ENCODE measurements at regions not wholly inside any gene's neighbourhood (a gene's known extent, or its start where the extent isn't known, plus 50 kb on each side); places are given as distances from the start of the nearest gene placed in this dataset.
"Not testable (repeated sequence)": the region's sequence is repeated elsewhere in the genome, so short reads cannot be mapped to it uniquely, and the experiment has no call there.

DNA sequence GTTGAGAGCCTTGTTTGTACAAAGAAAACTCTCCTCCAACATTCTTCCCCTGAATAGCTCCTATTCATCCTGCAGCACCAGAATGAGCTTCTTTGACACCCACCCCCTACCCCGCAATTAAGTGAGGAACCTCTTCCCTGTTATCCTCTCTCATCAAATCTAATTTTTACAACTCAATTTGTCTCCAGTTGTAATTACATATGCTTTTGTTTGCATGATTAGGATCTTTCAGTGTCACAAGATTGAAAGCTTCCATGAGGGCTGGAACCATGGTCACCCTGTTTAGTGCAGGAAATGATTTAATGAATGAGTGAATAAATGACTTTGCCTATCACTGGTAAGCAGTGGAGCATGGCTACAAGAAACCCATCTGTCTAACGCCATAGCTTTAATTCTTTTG, 334.6 kb upstream of the KLHL29 start:
- no peaks in the 10 kb centered on the region for H3K79me2 ChIP-seq (ENCODE audit: insufficient read depth, low read length)
- no peaks in the 10 kb centered on the region for H3F3A ChIP-seq (ENCODE audit: insufficient read depth)
- H3K4me3 ChIP-seq (ENCODE audit: insufficient read depth, low read length, poor library complexity, severe bottlenecking), result no peak overlapping the region
- no peak overlapping the region for H3K9ac ChIP-seq (ENCODE audit: low read length)
- no peaks in the 10 kb centered on the region for H3K9me2 ChIP-seq (replicated peaks; ENCODE audit: insufficient read depth, low read length)
- H2AFZ ChIP-seq (ENCODE audit: low read depth, low read length, severe bottlenecking), result no peak overlapping the region
- H3K4me2 ChIP-seq (ENCODE audit: low read depth, low read length, poor library complexity, severe bottlenecking), result no peak overlapping the region
- H4K20me1 ChIP-seq (ENCODE audit: low read depth, low read length), result no peaks in the 10 kb centered on the region
- TF ChIP-seq, protein P1, sequence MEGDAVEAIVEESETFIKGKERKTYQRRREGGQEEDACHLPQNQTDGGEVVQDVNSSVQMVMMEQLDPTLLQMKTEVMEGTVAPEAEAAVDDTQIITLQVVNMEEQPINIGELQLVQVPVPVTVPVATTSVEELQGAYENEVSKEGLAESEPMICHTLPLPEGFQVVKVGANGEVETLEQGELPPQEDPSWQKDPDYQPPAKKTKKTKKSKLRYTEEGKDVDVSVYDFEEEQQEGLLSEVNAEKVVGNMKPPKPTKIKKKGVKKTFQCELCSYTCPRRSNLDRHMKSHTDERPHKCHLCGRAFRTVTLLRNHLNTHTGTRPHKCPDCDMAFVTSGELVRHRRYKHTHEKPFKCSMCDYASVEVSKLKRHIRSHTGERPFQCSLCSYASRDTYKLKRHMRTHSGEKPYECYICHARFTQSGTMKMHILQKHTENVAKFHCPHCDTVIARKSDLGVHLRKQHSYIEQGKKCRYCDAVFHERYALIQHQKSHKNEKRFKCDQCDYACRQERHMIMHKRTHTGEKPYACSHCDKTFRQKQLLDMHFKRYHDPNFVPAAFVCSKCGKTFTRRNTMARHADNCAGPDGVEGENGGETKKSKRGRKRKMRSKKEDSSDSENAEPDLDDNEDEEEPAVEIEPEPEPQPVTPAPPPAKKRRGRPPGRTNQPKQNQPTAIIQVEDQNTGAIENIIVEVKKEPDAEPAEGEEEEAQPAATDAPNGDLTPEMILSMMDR (IDR thresholded peaks at IDR 0.05; ENCODE audit: insufficient read depth, low read length, poor library complexity, severe bottlenecking), result no peak
- no peak for TF ChIP-seq EZH2phosphoT487 (conservative IDR thresholded peaks at IDR 0.05; ENCODE audit: low read length)
- H3K27me3 ChIP-seq (ENCODE audit: low read length), result no peaks in the 10 kb centered on the region
- no peak overlapping the region for H3K27ac ChIP-seq (ENCODE audit: low read depth, low read length)
- no peaks in the 10 kb centered on the region for H3K9me3 ChIP-seq (ENCODE audit: insufficient read depth, low read length)
- no peaks in the 10 kb centered on the region for H3K36me3 ChIP-seq (ENCODE audit: low read length)

DNA sequence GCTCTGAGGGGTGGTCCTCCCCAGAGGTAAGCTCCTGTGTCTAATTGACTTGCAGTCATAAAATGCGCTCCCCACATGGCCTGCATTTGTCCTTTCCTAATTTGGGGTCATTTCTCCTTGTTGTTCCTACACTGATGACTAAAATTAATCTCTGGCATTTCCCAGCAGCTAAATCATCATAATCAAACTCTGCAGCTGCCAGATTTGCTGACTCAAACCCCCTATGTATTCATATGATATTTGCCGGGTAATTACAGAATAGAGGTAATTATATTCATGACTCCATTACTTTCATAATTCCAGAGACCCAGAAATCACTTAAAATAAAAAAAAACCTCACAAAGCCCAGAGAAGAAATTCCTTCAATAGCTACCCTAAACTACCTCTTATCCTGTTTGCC, 331.4 kb upstream of the KLHL29 start:
- H3K9me2 ChIP-seq (replicated peaks; ENCODE audit: insufficient read depth, low read length), result no peaks in the 10 kb centered on the region

DNA sequence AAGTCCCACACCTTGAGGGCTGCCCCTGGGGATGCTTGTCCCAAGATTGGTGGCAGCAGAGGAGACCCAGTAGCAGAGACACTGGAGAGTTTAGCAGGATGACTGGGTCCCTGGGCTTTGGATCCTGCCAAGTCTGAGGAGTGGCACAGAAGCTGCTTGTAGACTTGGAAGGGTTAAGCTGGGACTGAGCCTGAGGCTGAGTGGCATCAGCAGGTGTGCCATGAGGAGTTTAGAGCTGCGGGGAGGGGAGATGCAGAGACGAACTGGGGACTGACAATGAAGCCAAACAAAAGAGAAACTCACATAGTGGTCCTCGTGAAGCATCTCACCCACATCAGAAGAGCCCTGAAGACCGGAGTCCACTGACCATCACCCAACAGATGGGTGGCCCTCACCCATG, 329.7 kb upstream of the KLHL29 start:
- no peak overlapping the region for H2AFZ ChIP-seq (ENCODE audit: low read depth, low read length, severe bottlenecking)
- no peaks in the 10 kb centered on the region for H3K9me2 ChIP-seq (replicated peaks; ENCODE audit: insufficient read depth, low read length)
- no peaks in the 10 kb centered on the region for H4K20me1 ChIP-seq (ENCODE audit: low read depth, low read length)
- no peaks in the 10 kb centered on the region for H3K36me3 ChIP-seq (ENCODE audit: low read length)
- H3K9me3 ChIP-seq (ENCODE audit: insufficient read depth, low read length), result no peaks in the 10 kb centered on the region
- no peak overlapping the region for H3K4me3 ChIP-seq (ENCODE audit: insufficient read depth, low read length, poor library complexity, severe bottlenecking)
- H3K27me3 ChIP-seq (ENCODE audit: low read length), result no peaks in the 10 kb centered on the region
- TF ChIP-seq EZH2phosphoT487 (conservative IDR thresholded peaks at IDR 0.05; ENCODE audit: low read length), result no peak
- TF ChIP-seq, protein P1 (IDR thresholded peaks at IDR 0.05; ENCODE audit: insufficient read depth, low read length, poor library complexity, severe bottlenecking), result no peak
- H3K79me2 ChIP-seq (ENCODE audit: insufficient read depth, low read length), result no peaks in the 10 kb centered on the region
- no peak overlapping the region for H3K27ac ChIP-seq (ENCODE audit: low read depth, low read length)
- H3F3A ChIP-seq (ENCODE audit: insufficient read depth), result no peaks in the 10 kb centered on the region
- no peak overlapping the region for H3K9ac ChIP-seq (ENCODE audit: low read length)
- no peak overlapping the region for H3K4me2 ChIP-seq (ENCODE audit: low read depth, low read length, poor library complexity, severe bottlenecking)

More for the DNA sequence above, 331.4 kb upstream of the KLHL29 start:
- no peak overlapping the region for H3K4me3 ChIP-seq (ENCODE audit: insufficient read depth, low read length, poor library complexity, severe bottlenecking)
- H2AFZ ChIP-seq (ENCODE audit: low read depth, low read length, severe bottlenecking), result no peak overlapping the region
- H3K4me2 ChIP-seq (ENCODE audit: low read depth, low read length, poor library complexity, severe bottlenecking), result no peak overlapping the region
- H4K20me1 ChIP-seq (ENCODE audit: low read depth, low read length), result no peaks in the 10 kb centered on the region
- no peaks in the 10 kb centered on the region for H3F3A ChIP-seq (ENCODE audit: insufficient read depth)
- H3K27me3 ChIP-seq (ENCODE audit: low read length), result no peaks in the 10 kb centered on the region
- no peaks in the 10 kb centered on the region for H3K79me2 ChIP-seq (ENCODE audit: insufficient read depth, low read length)
- H3K9me3 ChIP-seq (ENCODE audit: insufficient read depth, low read length), result no peaks in the 10 kb centered on the region
- TF ChIP-seq EZH2phosphoT487 (conservative IDR thresholded peaks at IDR 0.05; ENCODE audit: low read length), result no peak
- TF ChIP-seq, protein P1 (IDR thresholded peaks at IDR 0.05; ENCODE audit: insufficient read depth, low read length, poor library complexity, severe bottlenecking), result no peak
- H3K36me3 ChIP-seq (ENCODE audit: low read length), result no peaks in the 10 kb centered on the region
- no peak overlapping the region for H3K9ac ChIP-seq (ENCODE audit: low read length)
- H3K27ac ChIP-seq (ENCODE audit: low read depth, low read length), result no peak overlapping the region

DNA sequence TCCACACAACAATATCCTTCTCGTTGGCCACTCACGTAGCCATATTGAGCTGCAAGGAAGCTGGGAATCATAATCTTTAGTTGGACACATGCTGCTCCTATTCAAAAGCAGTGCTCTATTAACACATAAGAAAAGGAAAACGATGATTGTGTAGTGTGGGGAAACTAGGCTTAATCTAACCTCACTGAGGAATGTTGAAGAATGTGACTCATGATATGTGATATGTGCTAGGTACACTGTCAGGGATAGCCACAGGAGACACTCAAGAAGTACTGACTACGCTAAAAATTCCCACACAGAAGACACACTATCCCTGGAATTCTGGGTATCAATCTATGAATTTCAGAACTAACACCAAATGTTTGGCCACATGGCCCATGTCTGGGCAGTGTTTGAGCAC, 328.1 kb upstream of the KLHL29 start:
- not testable (repeated sequence) for H3K9me2 ChIP-seq (replicated peaks; ENCODE audit: insufficient read depth, low read length); H3K9ac ChIP-seq (ENCODE audit: low read length); H3K9me3 ChIP-seq (ENCODE audit: insufficient read depth, low read length); H3K27ac ChIP-seq (ENCODE audit: low read depth, low read length); H3F3A ChIP-seq (ENCODE audit: insufficient read depth); H3K79me2 ChIP-seq (ENCODE audit: insufficient read depth, low read length); H3K4me3 ChIP-seq (ENCODE audit: insufficient read depth, low read length, poor library complexity, severe bottlenecking); H3K27me3 ChIP-seq (ENCODE audit: low read length); H4K20me1 ChIP-seq (ENCODE audit: low read depth, low read length); H3K36me3 ChIP-seq (ENCODE audit: low read length); H2AFZ ChIP-seq (ENCODE audit: low read depth, low read length, severe bottlenecking); H3K4me2 ChIP-seq (ENCODE audit: low read depth, low read length, poor library complexity, severe bottlenecking)
